Mesendoderm (in vitro differentiated cells): ENCODE measurements at regions not wholly inside any gene's neighbourhood (a gene's known extent, or its start where the extent isn't known, plus 50 kb on each side); places are given as distances from the start of the nearest gene placed in this dataset.

Experiments
- DNase-seq: peaks from one replicate; pipeline ENCODE4 v3.0.0; 2013
- H2AK5ac ChIP-seq: 2 replicates; pipeline ENCODE4 v1.6.1; 2013; ENCODE audit warnings: low read length, inconsistent platforms
- H2BK120ac ChIP-seq: 2 replicates; pipeline ENCODE4 v1.6.1; 2013; ENCODE audit warnings: low read depth, mild to moderate bottlenecking, low read length, moderate library complexity, mixed read lengths
- H2BK15ac ChIP-seq: replicated peaks from 2 replicates; pipeline ENCODE4 v1.6.1; 2013; ENCODE audit warnings: low read depth, mild to moderate bottlenecking, moderate library complexity
- H2BK5ac ChIP-seq: 2 replicates; pipeline ENCODE4 v1.6.1; 2013; ENCODE audit warnings: low read length, inconsistent platforms
- H3K18ac ChIP-seq: 2 replicates; pipeline ENCODE4 v1.6.1; 2013; ENCODE audit warnings: mild to moderate bottlenecking, low read length, mixed read lengths
- H3K23ac ChIP-seq: one replicate; pipeline ENCODE4 v1.6.1; 2013; ENCODE audit warnings: low read length
- H3K27ac ChIP-seq: 2 replicates; pipeline ENCODE4 v1.5.1; 2013; ENCODE audit warnings: low read depth, mild to moderate bottlenecking, inconsistent platforms, low read length, moderate library complexity
- H3K27me3 ChIP-seq: 2 replicates; pipeline ENCODE4 v1.6.1; 2013; ENCODE audit warnings: low read length, control low read depth, mild to moderate bottlenecking, inconsistent platforms; ENCODE audit not compliant: insufficient read depth, poor library complexity
- H3K36me3 ChIP-seq: 2 replicates; pipeline ENCODE4 v1.6.1; 2013; ENCODE audit warnings: low read length, inconsistent platforms; ENCODE audit not compliant: control insufficient read depth, insufficient read depth
- H3K4ac ChIP-seq: one replicate; pipeline ENCODE4 v1.6.1; 2013; ENCODE audit warnings: low read depth, mild to moderate bottlenecking, low read length, moderate library complexity
- H3K4me1 ChIP-seq: 2 replicates; pipeline ENCODE4 v1.6.1; 2013; ENCODE audit warnings: low read depth, low read length, inconsistent platforms; ENCODE audit not compliant: control insufficient read depth
- H3K4me2 ChIP-seq: 2 replicates; pipeline ENCODE4 v1.6.1; 2013; ENCODE audit warnings: low read length
- H3K4me3 ChIP-seq: 2 replicates; pipeline ENCODE4 v1.5.1; 2013; ENCODE audit warnings: mild to moderate bottlenecking, low read length
- H3K56ac ChIP-seq: one replicate; pipeline ENCODE4 v1.6.1; 2013; ENCODE audit warnings: low read length
- H3K79me1 ChIP-seq: 2 replicates; pipeline ENCODE4 v1.6.1; 2013; ENCODE audit warnings: low read length, inconsistent platforms
- H3K79me2 ChIP-seq: 2 replicates; pipeline ENCODE4 v1.6.1; 2013; ENCODE audit warnings: mild to moderate bottlenecking, low read length; ENCODE audit not compliant: control insufficient read depth, insufficient read depth
- H3K9ac ChIP-seq: 2 replicates; pipeline ENCODE4 v1.6.1; 2013; ENCODE audit warnings: low read length, inconsistent platforms
- H4K5ac ChIP-seq: one replicate; pipeline ENCODE4 v1.6.1; 2013; ENCODE audit warnings: low read length
- H4K8ac ChIP-seq: one replicate; pipeline ENCODE4 v1.6.1; 2013; ENCODE audit warnings: low read depth, mild to moderate bottlenecking, control low read depth, low read length, moderate library complexity
- WGBS: extraction: QIAGEN DNeasy Blood & Tissue Kit; methylation state at CpG from one replicate; pipeline ENCODE4 v1.1.7; 2013; ENCODE audit warnings: low lambda C conversion rate, missing lambda C conversion rate; ENCODE audit not compliant: insufficient coverage; ENCODE audit errors: extremely low coverage; 5-methylcytosine and 5-hydroxymethylcytosine counted together

DNA sequence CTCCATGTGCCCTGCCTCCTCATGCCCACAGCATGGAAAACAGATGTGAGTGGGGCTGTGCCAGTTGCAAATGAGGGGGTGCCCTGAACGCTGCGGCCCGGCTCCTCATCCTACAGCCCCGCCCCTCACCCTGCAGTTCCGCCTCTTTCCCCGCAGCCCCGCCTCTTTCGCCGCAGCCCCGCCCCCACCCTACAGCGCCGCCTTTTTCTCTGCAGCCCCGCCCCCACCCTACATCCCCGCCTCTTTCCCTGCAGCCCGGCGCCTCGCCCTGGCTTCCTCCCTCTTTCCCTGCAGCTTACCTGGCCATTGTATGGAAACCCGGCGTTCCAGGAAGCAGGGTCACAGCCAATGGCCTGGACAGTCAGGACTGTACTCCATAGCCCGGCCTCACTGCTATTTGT lies 284.9 kb downstream of the TLE3 start:
- Histone ChIP-seq H3K27ac (no peak overlapping the region), H3K18ac (peak overlapping the region; percentile 6), H3K27me3 (no peaks in the 10 kb centered on the region), H3K4me1 (peaks cover 5% of the 10 kb centered on the region), H4K8ac (no peak overlapping the region), H4K5ac (peak overlapping the region; percentile 17), H3K9ac (peak overlapping the region; percentile 15), H2BK120ac (no peak overlapping the region), H3K79me1 (no peaks in the 10 kb centered on the region), H3K4me2 (peak overlapping the region; percentile 27), H3K79me2 (no peaks in the 10 kb centered on the region), H3K4ac (peak overlapping the region; percentile 1), H2AK5ac (no peak overlapping the region), H2BK5ac (no peak overlapping the region), H3K36me3 (no peaks in the 10 kb centered on the region), H3K56ac (peak overlapping the region; percentile 75), H3K23ac (no peak overlapping the region), H2BK15ac (no peak overlapping the region), H3K4me3 (no peak overlapping the region)
- DNase-seq = peak; percentile 85
- WGBS = no CpG with 5 or more reads among the region's 20 CpGs

DNA sequence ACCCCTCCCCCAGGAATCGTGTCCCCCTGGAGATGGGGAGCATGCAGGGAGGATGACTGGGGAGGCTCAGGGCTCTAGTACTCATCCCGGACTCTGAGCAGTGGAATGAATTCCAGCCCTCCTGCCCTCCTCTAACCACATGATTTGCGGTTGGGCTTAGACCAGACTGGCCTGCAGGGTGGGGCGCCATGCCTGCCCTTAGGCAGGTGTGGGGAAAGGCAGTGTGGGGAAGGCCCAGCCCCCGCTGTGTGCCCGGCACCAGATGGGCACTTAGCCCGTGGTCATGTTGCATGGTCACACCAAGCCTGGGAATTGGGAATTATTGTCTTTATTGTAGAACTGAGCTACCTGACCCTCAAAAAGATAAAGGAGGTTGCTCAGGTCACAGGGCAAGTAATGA lies 283.8 kb downstream of the TLE3 start:
- Histone ChIP-seq H2BK15ac (no peak overlapping the region), H2AK5ac (no peak overlapping the region), H3K27me3 (no peaks in the 10 kb centered on the region), H3K79me2 (no peaks in the 10 kb centered on the region), H2BK120ac (no peak overlapping the region), H3K9ac (no peak overlapping the region), H2BK5ac (no peak overlapping the region), H3K4me2 (no peak overlapping the region), H3K4ac (no peak overlapping the region), H3K36me3 (no peaks in the 10 kb centered on the region), H3K79me1 (no peaks in the 10 kb centered on the region), H3K4me1 (peaks cover 5% of the 10 kb centered on the region), H3K4me3 (no peak overlapping the region), H3K56ac (no peak overlapping the region), H3K18ac (no peak overlapping the region), H3K23ac (no peak overlapping the region), H3K27ac (no peak overlapping the region), H4K5ac (no peak overlapping the region), H4K8ac (no peak overlapping the region)
- WGBS = no CpG with 5 or more reads among the region's 7 CpGs
- DNase-seq = no peak

DNA sequence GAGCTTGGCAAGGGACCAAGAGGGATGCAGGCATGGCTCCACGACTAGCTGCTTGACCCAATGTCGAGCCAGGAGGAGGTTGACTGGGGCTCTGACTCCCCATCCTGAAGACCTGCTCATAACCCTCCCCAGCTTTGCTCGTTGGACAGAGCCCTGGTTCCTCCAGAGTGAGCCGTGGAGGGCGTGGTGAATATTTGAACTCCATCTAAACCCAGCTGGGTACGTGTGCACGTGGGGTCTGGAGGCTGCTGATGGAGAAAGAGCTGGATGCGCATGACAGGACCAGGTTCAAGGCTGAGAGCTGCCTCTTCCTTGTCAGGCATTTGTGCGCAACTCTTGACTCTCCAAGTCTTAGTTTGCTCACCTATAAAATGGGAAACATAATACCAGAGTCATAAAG lies 282.8 kb downstream of the TLE3 start:
- no peak overlapping the region for H3K18ac ChIP-seq
- no peak overlapping the region for H2BK120ac ChIP-seq
- H3K4me1 ChIP-seq = peaks cover 5% of the 10 kb centered on the region
- no peak overlapping the region for H4K5ac ChIP-seq
- no peaks in the 10 kb centered on the region for H3K79me2 ChIP-seq
- no peak overlapping the region for H3K27ac ChIP-seq
- no peak overlapping the region for H3K23ac ChIP-seq
- no peaks in the 10 kb centered on the region for H3K27me3 ChIP-seq
- no peak for DNase-seq
- H3K36me3 ChIP-seq = no peaks in the 10 kb centered on the region
- H3K56ac ChIP-seq = no peak overlapping the region
- H3K4me2 ChIP-seq = no peak overlapping the region
- H3K9ac ChIP-seq = no peak overlapping the region
- no peak overlapping the region for H2BK15ac ChIP-seq
- H3K4ac ChIP-seq = no peak overlapping the region
- no peaks in the 10 kb centered on the region for H3K79me1 ChIP-seq
- no peak overlapping the region for H2BK5ac ChIP-seq
- H2AK5ac ChIP-seq = no peak overlapping the region
- H4K8ac ChIP-seq = no peak overlapping the region
- no CpG with 5 or more reads among the region's 9 CpGs for WGBS
- H3K4me3 ChIP-seq = no peak overlapping the region

DNA sequence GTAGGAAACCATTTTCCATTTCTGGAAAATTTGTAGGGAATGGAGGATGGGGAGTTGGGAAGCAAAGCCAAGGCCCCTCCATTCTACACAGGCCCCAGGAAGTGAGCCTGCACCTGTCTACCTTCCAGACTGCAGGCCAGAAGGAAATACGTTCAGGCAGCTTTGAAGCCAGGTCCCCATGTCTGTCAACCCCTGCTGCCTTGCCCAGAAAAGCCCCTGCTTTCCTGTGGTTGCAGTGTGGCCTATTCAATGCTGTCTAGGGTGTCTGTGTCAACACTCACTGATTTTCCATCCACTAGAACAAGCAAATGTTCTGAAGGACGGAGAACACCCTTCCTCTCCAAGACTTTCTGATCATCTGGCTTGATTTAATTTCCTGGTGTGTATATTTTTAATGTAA lies 281.9 kb downstream of the TLE3 start:
- no peak overlapping the region for H2AK5ac ChIP-seq
- no peak overlapping the region for H2BK120ac ChIP-seq
- no peak overlapping the region for H3K18ac ChIP-seq
- H3K27ac ChIP-seq = no peak overlapping the region
- no peaks in the 10 kb centered on the region for H3K79me2 ChIP-seq
- H3K4me3 ChIP-seq = no peak overlapping the region
- no peak overlapping the region for H3K9ac ChIP-seq
- no peaks in the 10 kb centered on the region for H3K27me3 ChIP-seq
- no peak overlapping the region for H2BK5ac ChIP-seq
- H3K56ac ChIP-seq = no peak overlapping the region
- H4K8ac ChIP-seq = no peak overlapping the region
- H3K79me1 ChIP-seq = no peaks in the 10 kb centered on the region
- no peak overlapping the region for H2BK15ac ChIP-seq
- no peak overlapping the region for H4K5ac ChIP-seq
- DNase-seq = no peak
- H3K4me1 ChIP-seq = peaks cover 5% of the 10 kb centered on the region
- no peaks in the 10 kb centered on the region for H3K36me3 ChIP-seq
- no peak overlapping the region for H3K4me2 ChIP-seq
- no peak overlapping the region for H3K23ac ChIP-seq
- no CpG with 5 or more reads among the region's 2 CpGs for WGBS
- H3K4ac ChIP-seq = no peak overlapping the region

DNA sequence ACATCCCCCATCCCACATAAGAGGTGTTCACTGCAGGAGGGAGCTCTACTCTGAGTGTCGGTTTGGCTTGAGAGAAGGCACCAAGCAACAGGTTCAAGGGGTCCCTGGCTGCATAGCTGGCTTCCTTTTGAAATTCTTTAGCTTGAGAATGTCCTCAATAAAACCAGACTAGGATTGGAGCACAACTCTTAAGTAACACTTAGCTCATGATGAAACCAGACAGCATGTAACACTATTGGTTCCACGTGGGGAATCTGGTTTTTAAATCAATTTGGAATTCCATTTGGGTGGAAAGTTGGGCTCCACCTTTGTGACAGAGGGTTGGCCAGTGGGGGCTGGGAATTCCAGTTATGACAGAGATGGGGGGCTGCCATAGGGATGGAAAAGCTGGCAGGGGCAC lies 281.2 kb downstream of the TLE3 start:
- Histone ChIP-seq H3K79me2 (no peaks in the 10 kb centered on the region), H3K23ac (no peak overlapping the region), H3K27me3 (no peaks in the 10 kb centered on the region), H3K56ac (no peak overlapping the region), H3K27ac (no peak overlapping the region), H3K79me1 (no peaks in the 10 kb centered on the region), H4K8ac (no peak overlapping the region), H2BK120ac (no peak overlapping the region), H3K4me1 (peaks cover 12% of the 10 kb centered on the region), H3K36me3 (no peaks in the 10 kb centered on the region), H2BK5ac (no peak overlapping the region), H2AK5ac (no peak overlapping the region), H3K4me3 (no peak overlapping the region), H3K18ac (no peak overlapping the region), H3K4me2 (no peak overlapping the region), H2BK15ac (no peak overlapping the region), H3K4ac (no peak overlapping the region), H3K9ac (no peak overlapping the region), H4K5ac (no peak overlapping the region)
- DNase-seq = no peak
- WGBS = no CpG with 5 or more reads among the region's 2 CpGs

DNA sequence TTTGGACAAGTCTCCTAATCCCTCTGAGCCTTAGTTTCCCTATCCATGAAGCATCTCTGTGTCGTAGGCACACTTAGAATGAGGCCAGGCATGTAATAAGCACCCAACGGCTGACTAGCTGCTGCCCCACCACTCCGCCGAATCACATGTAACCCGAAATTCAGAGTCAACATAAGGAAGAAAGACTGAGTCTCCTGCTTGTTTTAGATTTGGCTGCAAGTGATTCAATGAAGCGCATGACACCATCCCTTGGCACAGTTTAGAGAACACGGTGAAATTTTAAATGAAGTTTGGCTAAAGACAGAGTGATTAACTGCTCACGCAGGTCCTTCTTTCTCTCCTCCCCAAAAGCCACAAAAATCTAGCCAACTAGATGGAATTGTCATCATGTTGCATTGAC lies 279.2 kb downstream of the TLE3 start:
- H3K56ac ChIP-seq = no peak overlapping the region
- no peak overlapping the region for H3K18ac ChIP-seq
- H3K36me3 ChIP-seq = no peaks in the 10 kb centered on the region
- no peak overlapping the region for H3K27ac ChIP-seq
- no peaks in the 10 kb centered on the region for H3K79me2 ChIP-seq
- H4K8ac ChIP-seq = no peak overlapping the region
- H2BK120ac ChIP-seq = no peak overlapping the region
- no peaks in the 10 kb centered on the region for H3K27me3 ChIP-seq
- H3K4me3 ChIP-seq = no peak overlapping the region
- H3K4me2 ChIP-seq = no peak overlapping the region
- H3K4ac ChIP-seq = no peak overlapping the region
- no peaks in the 10 kb centered on the region for H3K79me1 ChIP-seq
- no peak overlapping the region for H3K23ac ChIP-seq
- no CpG with 5 or more reads among the region's 8 CpGs for WGBS
- DNase-seq = no peak
- H3K9ac ChIP-seq = no peak overlapping the region
- no peak overlapping the region for H2AK5ac ChIP-seq
- H2BK15ac ChIP-seq = no peak overlapping the region
- H4K5ac ChIP-seq = no peak overlapping the region
- peaks cover 8% of the 10 kb centered on the region for H3K4me1 ChIP-seq
- H2BK5ac ChIP-seq = no peak overlapping the region
